GM23338 (cell line): ENCODE measurements at regions not wholly inside any gene's neighbourhood (a gene's known extent, or its start where the extent isn't known, plus 50 kb on each side); places are given as distances from the start of the nearest gene placed in this dataset.

Experiments
- ATAC-seq: fragments of 200-7000 bp; cut with Tn5 transposase; 3 replicates; pipeline ENCODE4 v1.9.1; 2020
- DNase-seq: peaks from one replicate; pipeline ENCODE4 v3.0.0-alpha.2; 2015; ENCODE audit warnings: low spot score
- H2AFZ ChIP-seq: fragments of 200-600 bp; sonication (generic); 2 replicates; pipeline ENCODE4 v1.8.0; 2016; ENCODE audit warnings: antibody characterized with exemption, mild to moderate bottlenecking, moderate library complexity
- H3F3A ChIP-seq: fragments of 200-600 bp; sonication (generic); replicated peaks from 2 replicates; pipeline ENCODE4 v1.8.0; 2017; ENCODE audit warnings: antibody characterized with exemption, mixed run types, low read depth
- H3K27ac ChIP-seq: fragments of 200-600 bp; sonication (generic); 2 replicates; pipeline ENCODE4 v1.6.1; 2016; ENCODE audit warnings: low read depth
- H3K27me3 ChIP-seq: fragments of 200-600 bp; sonication (generic); 2 replicates; pipeline ENCODE4 v1.8.0; 2016; ENCODE audit warnings: mild to moderate bottlenecking, mixed run types, moderate library complexity; ENCODE audit not compliant: insufficient read depth
- H3K36me3 ChIP-seq: fragments of 200-600 bp; sonication (generic); 2 replicates; pipeline ENCODE4 v1.8.0; 2016; ENCODE audit warnings: mild to moderate bottlenecking; ENCODE audit not compliant: insufficient read depth
- H3K4me1 ChIP-seq: fragments of 200-600 bp; sonication (generic); 2 replicates; pipeline ENCODE4 v1.8.0; 2016; ENCODE audit warnings: mild to moderate bottlenecking, moderate library complexity; ENCODE audit not compliant: insufficient read depth
- H3K4me2 ChIP-seq: fragments of 200-600 bp; sonication (generic); 2 replicates; pipeline ENCODE4 v1.7.1; 2017; ENCODE audit warnings: mixed run types
- H3K4me3 ChIP-seq: fragments of 200-600 bp; sonication (generic); 2 replicates; pipeline ENCODE4 v1.6.1; 2016; ENCODE audit warnings: mixed run types
- H3K79me2 ChIP-seq: fragments of 200-600 bp; sonication (generic); replicated peaks from 2 replicates; pipeline ENCODE4 v1.8.0; 2017; ENCODE audit warnings: mild to moderate bottlenecking; ENCODE audit not compliant: insufficient read depth
- H3K9me2 ChIP-seq: fragments of 200-600 bp; sonication (generic); 2 replicates; pipeline ENCODE4 v1.8.0; 2017; ENCODE audit not compliant: insufficient read depth
- H4K20me1 ChIP-seq: fragments of 200-600 bp; sonication (generic); replicated peaks from 2 replicates; pipeline ENCODE4 v1.8.0; 2017; ENCODE audit warnings: mild to moderate bottlenecking; ENCODE audit not compliant: insufficient read depth
- H3K27ac Mint-ChIP-seq: 2 replicates; pipeline ENCODE4 v1.8.0; 2020; ENCODE audit warnings: inconsistent platforms, mild to moderate bottlenecking, moderate library complexity, mixed read lengths
- H3K27me3 Mint-ChIP-seq: 3 replicates; pipeline ENCODE4 v1.8.0; 2022; ENCODE audit warnings: low read depth, mild to moderate bottlenecking, moderate library complexity, mixed read lengths, inconsistent platforms; ENCODE audit not compliant: insufficient read depth, poor library complexity
- H3K36me3 Mint-ChIP-seq: 3 replicates; pipeline ENCODE4 v1.8.0; 2021; ENCODE audit warnings: low read depth, mild to moderate bottlenecking, inconsistent platforms, moderate library complexity, mixed read lengths
- H3K4me1 Mint-ChIP-seq: 3 replicates; pipeline ENCODE4 v1.8.0; 2020; ENCODE audit warnings: mild to moderate bottlenecking, inconsistent platforms, mixed read lengths
- H3K4me3 Mint-ChIP-seq: 3 replicates; pipeline ENCODE4 v1.8.0; 2021; ENCODE audit warnings: moderate library complexity, mild to moderate bottlenecking, inconsistent platforms, mixed read lengths
- H3K9me3 Mint-ChIP-seq: 3 replicates; pipeline ENCODE4 v1.8.0; 2020; ENCODE audit warnings: moderate library complexity, mild to moderate bottlenecking, inconsistent platforms, mixed read lengths
- CREB1 ChIP-seq: fragments of 250-450 bp; sonication (Bioruptor Pico); IDR thresholded peaks from 2 replicates; pipeline ENCODE4 v1.5.0; 2020; ENCODE audit warnings: low read depth, mild to moderate bottlenecking, moderate library complexity
- CTCF ChIP-seq, 2 experiments: fragments of 200-600 bp in 1 of 2; sonication (generic) in 1 of 2; conservative IDR thresholded peaks; 2 replicates each; pipeline versions ENCODE4 v1.5.1 to v1.6.1; 2016 to 2017; ENCODE audit warnings: antibody characterized with exemption in 2 of 2, low read depth in 2 of 2, mild to moderate bottlenecking in 2 of 2, moderate library complexity in 1 of 2
- ETS1 ChIP-seq: IDR thresholded peaks from 2 replicates; pipeline ENCODE4 v1.6.1; 2016; ENCODE audit warnings: antibody characterized with exemption
- EZH2 ChIP-seq: fragments of 200-600 bp; sonication (generic); IDR thresholded peaks from one replicate; pipeline ENCODE4 v1.8.0; 2017; ENCODE audit warnings: antibody characterized with exemption, mild to moderate bottlenecking, low read depth; ENCODE audit not compliant: unreplicated experiment
- EZH2phosphoT487 ChIP-seq: fragments of 200-600 bp; sonication (generic); IDR thresholded peaks from one replicate; pipeline ENCODE4 v1.8.1; 2018; ENCODE audit warnings: antibody characterized with exemption; ENCODE audit not compliant: unreplicated experiment
- JUNB ChIP-seq: IDR thresholded peaks from one replicate; pipeline ENCODE4 v1.6.1; 2016; ENCODE audit warnings: antibody characterized with exemption; ENCODE audit not compliant: unreplicated experiment
- NANOG ChIP-seq: IDR thresholded peaks from 2 replicates; pipeline ENCODE4 v1.6.1; 2016; ENCODE audit warnings: antibody characterized with exemption, borderline replicate concordance
- POLR2AphosphoS5 ChIP-seq: IDR thresholded peaks from 2 replicates; pipeline ENCODE4 v1.6.1; 2016; ENCODE audit warnings: antibody characterized with exemption, low read depth
- REST ChIP-seq: IDR thresholded peaks from one replicate; pipeline ENCODE4 v1.6.1; 2018; ENCODE audit warnings: antibody characterized with exemption; ENCODE audit not compliant: unreplicated experiment
- STAT1 ChIP-seq: IDR thresholded peaks from one replicate; pipeline ENCODE4 v1.6.1; 2016; ENCODE audit warnings: antibody characterized with exemption; ENCODE audit not compliant: unreplicated experiment
- ZNF114 ChIP-seq: fragments of 250-450 bp; sonication (Bioruptor Pico); IDR thresholded peaks from 2 replicates; pipeline ENCODE4 v1.5.0; 2020; ENCODE audit warnings: mild to moderate bottlenecking, moderate library complexity
- ZNF331 ChIP-seq: fragments of 250-450 bp; sonication (Bioruptor Pico); IDR thresholded peaks from 2 replicates; pipeline ENCODE4 v1.5.0; 2020; ENCODE audit warnings: low read depth, mild to moderate bottlenecking, moderate library complexity
- ZNF462 ChIP-seq: fragments of 250-450 bp; sonication (Bioruptor Pico); IDR thresholded peaks from 2 replicates; pipeline ENCODE4 v1.5.0; 2020; ENCODE audit warnings: mild to moderate bottlenecking, moderate library complexity

- Histone ChIP-seq H3K79me2 (no peaks in the 10 kb centered on the region), H3K36me3 (no peaks in the 10 kb centered on the region), H2AFZ (no peak overlapping the region), H3K4me1 (no peaks in the 10 kb centered on the region), H3K4me3 (no peak overlapping the region), H3K27me3 (no peaks in the 10 kb centered on the region), H3K9me2 (peaks cover 7% of the 10 kb centered on the region; the same call in 1 of the 2 replicates), H4K20me1 (no peaks in the 10 kb centered on the region), H3K27ac (no peak overlapping the region), H3K4me2 (no peak overlapping the region), H3F3A (no peaks in the 10 kb centered on the region)
- ATAC-seq, result no peak
- no peaks in the 10 kb centered on the region for H3K4me1 Mint-ChIP-seq
- H3K36me3 Mint-ChIP-seq, result no peaks in the 10 kb centered on the region
- TF ChIP-seq NANOG (no peak), POLR2AphosphoS5 (no peak), EZH2 (no peak), JUNB (no peak), ZNF114 (CRISPR knock-in tag) (no peak), CREB1 (CRISPR knock-in tag) (no peak), STAT1 (no peak), REST (no peak), ZNF331 (no peak), ZNF462 (CRISPR knock-in tag) (no peak), EZH2phosphoT487 (no peak), CTCF (conservative IDR thresholded peaks at IDR 0.05; ENCODE audit: low read depth in 2 of 2) (no peak), ETS1 (no peak)
- no peak for DNase-seq
- H3K27ac Mint-ChIP-seq, result no peak overlapping the region
- H3K9me3 Mint-ChIP-seq, result no peaks in the 10 kb centered on the region; the same call in 2 of the 3 replicates
- H3K27me3 Mint-ChIP-seq, result peaks cover 2% of the 10 kb centered on the region
- no peak overlapping the region for H3K4me3 Mint-ChIP-seq
Observed at GRCh38 chr9:82090046-82090445, 101.5 kb downstream of the SPATA31D1 start.
